CD4-positive, alpha-beta memory T cell (primary cell): ENCODE measurements at regions not wholly inside any gene's neighbourhood (a gene's known extent, or its start where the extent isn't known, plus 50 kb on each side); places are given as distances from the start of the nearest gene placed in this dataset.
"Not testable (repeated sequence)": the region's sequence is repeated elsewhere in the genome, so short reads cannot be mapped to it uniquely, and the experiment has no call there.

Source experiments
- CTCF ChIA-PET: fragments of 350-600 bp; sonication (Branson Sonifier 250); formaldehyde crosslinking; loops from one replicate; lab custom pipeline; 2021; ENCODE audit warnings: inconsistent platforms; ENCODE audit not compliant: partially characterized antibody; lab: Charles Lee
- POLR2A ChIA-PET: fragments of 350-600 bp; sonication (Branson Sonifier 250); formaldehyde crosslinking; loops from one replicate; lab custom pipeline; 2021; ENCODE audit not compliant: partially characterized antibody; lab: Charles Lee
- DNase-seq, 5 donors: peaks; one replicate each; pipeline versions ENCODE4 v3.0.0 to v3.0.0-alpha.2; 2020 to 2022; ENCODE audit warnings: mixed read lengths in 1 of 5
- H3K27ac ChIP-seq: one replicate; pipeline ENCODE4 v1.7.0; 2013; ENCODE audit warnings: low read depth, low read length
- H3K27me3 ChIP-seq: 2 replicates; pipeline ENCODE4 v1.7.0; 2013; ENCODE audit warnings: mild to moderate bottlenecking, low read length, moderate library complexity; ENCODE audit not compliant: insufficient read depth
- H3K36me3 ChIP-seq: 2 replicates; pipeline ENCODE4 v1.7.0; 2013; ENCODE audit warnings: mild to moderate bottlenecking, low read length, moderate library complexity; ENCODE audit not compliant: insufficient read depth
- H3K4me1 ChIP-seq: 2 replicates; pipeline ENCODE4 v1.7.0; 2013; ENCODE audit warnings: mild to moderate bottlenecking, low read length, moderate library complexity; ENCODE audit not compliant: insufficient read depth
- H3K4me3 ChIP-seq, 2 donors: one replicate each; pipeline ENCODE4 v1.7.0; 2013; ENCODE audit warnings: low read length in 2 of 2, mild to moderate bottlenecking in 1 of 2
- H3K9me3 ChIP-seq, 2 donors: one replicate each; pipeline ENCODE4 v1.7.0; 2013; ENCODE audit warnings: low read length in 2 of 2, control low read depth in 1 of 2; ENCODE audit not compliant: control insufficient read depth in 1 of 2
- H3K27ac Mint-ChIP-seq, 7 donors: one replicate each; pipeline ENCODE4 v1.8.0; 2020 to 2021; ENCODE audit warnings: mixed read lengths in 7 of 7, mild to moderate bottlenecking in 6 of 7, inconsistent platforms in 3 of 7, moderate library complexity in 3 of 7
- H3K27me3 Mint-ChIP-seq, 2 donors: one replicate each; pipeline ENCODE4 v1.8.0; 2020 to 2021; ENCODE audit warnings: mixed read lengths in 2 of 2
- H3K36me3 Mint-ChIP-seq, 2 donors: one replicate each; pipeline ENCODE4 v1.8.0; 2020 to 2021; ENCODE audit warnings: mixed read lengths in 2 of 2, inconsistent platforms in 1 of 2, mild to moderate bottlenecking in 1 of 2
- H3K4me1 Mint-ChIP-seq, 4 donors: one replicate each; pipeline ENCODE4 v1.8.0; 2020 to 2021; ENCODE audit warnings: mixed read lengths in 4 of 4, mild to moderate bottlenecking in 1 of 4
- H3K4me3 Mint-ChIP-seq, 8 donors: one replicate each; pipeline ENCODE4 v1.8.0; 2020 to 2021; ENCODE audit warnings: mixed read lengths in 8 of 8, mild to moderate bottlenecking in 7 of 8, moderate library complexity in 6 of 8, inconsistent platforms in 3 of 8
- H3K9me3 Mint-ChIP-seq, 8 donors: one replicate each; pipeline ENCODE4 v1.8.0; 2020 to 2021; ENCODE audit warnings: mixed read lengths in 8 of 8, mild to moderate bottlenecking in 5 of 8, inconsistent platforms in 3 of 8, moderate library complexity in 1 of 8
- intact Hi-C: fragments of 100-400 bp; cut with micrococcal nuclease; formaldehyde crosslinking; loops from one replicate; pipeline ENCODE4 v1.15.1; 2023

DNA sequence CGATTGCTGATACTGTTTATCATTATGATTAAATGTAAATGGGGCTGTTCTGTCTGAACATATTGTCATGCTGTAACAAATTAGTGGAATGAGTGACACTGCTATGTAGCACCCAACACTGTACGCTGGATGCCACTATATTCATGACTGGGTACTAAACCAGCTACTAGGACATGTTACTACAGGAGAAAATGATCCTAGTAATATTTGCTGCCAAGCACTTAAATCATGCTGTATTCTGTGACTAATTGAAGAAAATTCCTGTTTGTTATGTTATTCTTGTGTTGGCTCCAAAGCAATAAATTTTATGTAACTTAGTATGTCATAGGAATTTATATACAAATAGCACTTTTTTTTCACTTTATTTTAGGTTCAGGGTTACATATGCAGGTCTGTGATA is 804.2 kb downstream of the CENPC start:
- Histone ChIP-seq H3K4me1 (no peaks in the 10 kb centered on the region), H3K27me3 (no peaks in the 10 kb centered on the region), H3K4me3 (no peak overlapping the region), H3K9me3 (no peaks in the 10 kb centered on the region), H3K36me3 (no peaks in the 10 kb centered on the region), H3K27ac (no peak overlapping the region)
- Mint-ChIP-seq H3K9me3 (peaks cover 0 to 10% (median 2%) of the 10 kb centered on the region in 8 donors), H3K27ac (no peak overlapping the region), H3K27me3 (no peaks in the 10 kb centered on the region), H3K4me3 (no peak overlapping the region), H3K36me3 (no peaks in the 10 kb centered on the region), H3K4me1 (no peaks in the 10 kb centered on the region)
- DNase-seq = no peak
- intact Hi-C loops = no loop called here
- ChIA-PET CTCF (no interaction called here), POLR2A (no interaction called here)

DNA sequence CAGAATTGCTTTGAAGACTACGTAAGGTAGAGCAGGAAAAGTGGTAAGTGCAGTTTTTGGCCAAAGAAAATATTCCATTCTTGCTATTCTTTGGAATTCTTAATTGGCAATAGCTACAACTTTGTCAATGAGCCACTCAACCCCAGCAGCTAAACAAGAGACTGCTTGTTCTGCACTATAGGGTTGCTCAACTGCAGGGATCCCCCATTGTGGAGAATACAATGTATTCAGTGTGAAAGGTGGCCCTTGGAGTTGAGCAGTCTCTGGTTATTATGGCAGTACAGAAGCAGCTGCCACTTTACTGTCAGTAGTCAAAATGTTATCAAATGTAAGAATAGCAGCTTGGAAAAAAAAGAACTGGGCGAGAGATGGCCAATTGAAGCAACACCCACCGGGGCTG is 808.7 kb downstream of the CENPC start:
- no peak overlapping the region for H3K4me3 ChIP-seq
- H3K4me1 ChIP-seq = no peaks in the 10 kb centered on the region
- no peaks in the 10 kb centered on the region for H3K36me3 ChIP-seq
- intact Hi-C loops = no loop called here
- H3K36me3 Mint-ChIP-seq = no peaks in the 10 kb centered on the region
- no peaks in the 10 kb centered on the region for H3K9me3 ChIP-seq
- H3K4me1 Mint-ChIP-seq = no peaks in the 10 kb centered on the region
- H3K27me3 ChIP-seq = no peaks in the 10 kb centered on the region
- H3K27me3 Mint-ChIP-seq = no peaks in the 10 kb centered on the region
- CTCF ChIA-PET = no interaction called here
- peaks cover 0 to 11% (median 2%) of the 10 kb centered on the region in 8 donors for H3K9me3 Mint-ChIP-seq
- H3K4me3 Mint-ChIP-seq = no peak overlapping the region
- H3K27ac ChIP-seq = no peak overlapping the region
- no peak overlapping the region for H3K27ac Mint-ChIP-seq
- POLR2A ChIA-PET = no interaction called here
- no peak for DNase-seq

DNA sequence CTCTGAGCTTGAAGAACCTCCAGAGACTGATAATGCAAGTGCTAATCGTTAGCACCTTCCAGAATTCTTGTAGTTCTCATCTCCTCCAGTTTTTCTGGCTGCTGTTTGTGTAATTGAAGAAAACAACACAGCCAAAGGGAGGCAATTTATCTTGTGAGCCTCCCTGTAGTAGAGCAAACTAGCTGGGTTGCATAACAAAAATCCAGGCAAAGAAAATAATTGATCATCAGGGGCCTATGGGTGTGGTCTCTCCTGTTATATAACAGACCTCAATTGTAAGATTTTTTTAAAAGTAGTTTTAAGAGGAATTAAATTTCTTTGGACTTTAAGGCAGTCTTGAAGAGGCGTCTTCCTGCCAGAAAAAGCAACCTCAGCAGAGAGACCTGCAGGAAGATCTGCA is 817.0 kb downstream of the CENPC start:
- Histone ChIP-seq H3K9me3 (no peaks in the 10 kb centered on the region), H3K4me3 (no peak overlapping the region), H3K36me3 (no peaks in the 10 kb centered on the region), H3K4me1 (no peaks in the 10 kb centered on the region), H3K27ac (no peak overlapping the region), H3K27me3 (no peaks in the 10 kb centered on the region)
- H3K9me3 Mint-ChIP-seq = peaks cover 0 to 9% (median 3%) of the 10 kb centered on the region in 8 donors
- no peak for DNase-seq
- intact Hi-C loops = no loop called here
- ChIA-PET POLR2A (no interaction called here), CTCF (no interaction called here)
- H3K27me3 Mint-ChIP-seq = no peaks in the 10 kb centered on the region
- H3K4me3 Mint-ChIP-seq = no peak overlapping the region
- H3K27ac Mint-ChIP-seq = no peak overlapping the region
- no peaks in the 10 kb centered on the region for H3K4me1 Mint-ChIP-seq
- H3K36me3 Mint-ChIP-seq = no peaks in the 10 kb centered on the region

DNA sequence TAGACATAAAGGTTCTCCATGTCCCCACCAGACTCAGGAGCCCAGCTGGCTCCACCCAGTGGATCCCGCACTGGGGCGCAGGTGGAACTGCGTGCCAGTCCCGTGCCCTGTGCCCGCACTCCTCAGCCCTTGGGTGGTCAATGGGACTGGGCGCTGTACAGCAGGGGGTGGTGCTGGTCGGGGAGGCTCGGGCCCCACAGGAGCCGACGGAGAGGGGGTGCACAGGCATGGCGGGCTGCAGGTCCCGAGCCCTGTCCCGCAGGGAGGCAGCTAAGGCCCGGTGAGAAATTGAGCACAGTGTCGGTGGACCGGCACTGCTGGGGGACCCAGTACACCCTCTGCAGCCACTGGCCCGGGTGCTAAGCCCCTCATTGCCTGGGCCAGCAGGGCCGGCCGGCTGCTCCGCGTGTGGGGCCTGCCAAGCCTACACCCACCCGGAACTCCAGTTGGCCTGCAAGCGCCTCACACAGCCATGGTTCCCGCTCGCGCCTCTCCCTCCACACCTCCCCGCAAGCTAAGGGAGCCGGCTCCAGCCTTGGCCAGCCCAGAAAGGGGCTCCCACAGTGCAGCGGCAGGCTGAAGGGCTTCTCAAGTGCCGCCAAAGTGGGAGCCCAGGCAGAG is 832.9 kb downstream of the CENPC start:
- DNase-seq, H3K4me3 ChIP-seq, H3K36me3 Mint-ChIP-seq, H3K36me3 ChIP-seq, H3K27me3 Mint-ChIP-seq, CTCF ChIA-PET, POLR2A ChIA-PET, H3K9me3 ChIP-seq, H3K27me3 ChIP-seq, intact Hi-C loops, H3K4me1 Mint-ChIP-seq, H3K4me3 Mint-ChIP-seq, H3K27ac Mint-ChIP-seq, H3K4me1 ChIP-seq, H3K27ac ChIP-seq: not testable (repeated sequence)
- H3K9me3 Mint-ChIP-seq = peaks cover 5 to 17% (median 10%) of the 10 kb centered on the region in 8 donors

GRCh38 chr4:66704243-66704642 is 841.1 kb downstream of the CENPC start:
- Mint-ChIP-seq H3K27me3 (no peaks in the 10 kb centered on the region), H3K4me3 (no peak overlapping the region), H3K27ac (no peak overlapping the region), H3K36me3 (no peaks in the 10 kb centered on the region), H3K4me1 (no peaks in the 10 kb centered on the region), H3K9me3 (peaks cover 0 to 5% (median 4%) of the 10 kb centered on the region in 8 donors)
- Histone ChIP-seq H3K27me3 (no peaks in the 10 kb centered on the region), H3K36me3 (no peaks in the 10 kb centered on the region), H3K4me1 (no peaks in the 10 kb centered on the region), H3K4me3 (no peak overlapping the region), H3K27ac (no peak overlapping the region), H3K9me3 (no peaks in the 10 kb centered on the region)
- intact Hi-C loops = no loop called here
- CTCF ChIA-PET = no interaction called here
- POLR2A ChIA-PET = no interaction called here
- no peak for DNase-seq

GRCh38 chr4:66694739-66695138 is 850.6 kb downstream of the CENPC start:
- H3K4me3 ChIP-seq = no peak overlapping the region
- DNase-seq = no peak
- POLR2A ChIA-PET = no interaction called here
- Mint-ChIP-seq H3K9me3 (peaks cover 0 to 11% (median 4%) of the 10 kb centered on the region in 8 donors), H3K27ac (no peak overlapping the region), H3K27me3 (no peaks in the 10 kb centered on the region), H3K4me3 (no peak overlapping the region), H3K36me3 (no peaks in the 10 kb centered on the region), H3K4me1 (no peaks in the 10 kb centered on the region)
- H3K4me1 ChIP-seq = no peaks in the 10 kb centered on the region
- no peaks in the 10 kb centered on the region for H3K9me3 ChIP-seq
- no peaks in the 10 kb centered on the region for H3K27me3 ChIP-seq
- intact Hi-C loops = no loop called here
- H3K27ac ChIP-seq = no peak overlapping the region
- H3K36me3 ChIP-seq = no peaks in the 10 kb centered on the region
- CTCF ChIA-PET = no interaction called here

GRCh38 chr4:66693694-66694093 is 851.6 kb downstream of the CENPC start:
- Mint-ChIP-seq H3K4me3 (no peak overlapping the region), H3K4me1 (no peaks in the 10 kb centered on the region), H3K9me3 (peaks cover 0 to 11% (median 4%) of the 10 kb centered on the region in 8 donors), H3K27ac (no peak overlapping the region), H3K36me3 (no peaks in the 10 kb centered on the region), H3K27me3 (no peaks in the 10 kb centered on the region)
- no peak overlapping the region for H3K27ac ChIP-seq
- H3K27me3 ChIP-seq = no peaks in the 10 kb centered on the region
- intact Hi-C loops = no loop called here
- POLR2A ChIA-PET = no interaction called here
- no peaks in the 10 kb centered on the region for H3K9me3 ChIP-seq
- no peaks in the 10 kb centered on the region for H3K4me1 ChIP-seq
- no peaks in the 10 kb centered on the region for H3K36me3 ChIP-seq
- H3K4me3 ChIP-seq = no peak overlapping the region
- no peak for DNase-seq
- CTCF ChIA-PET = no interaction called here

- H3K36me3 Mint-ChIP-seq = no peaks in the 10 kb centered on the region
- no peak overlapping the region for H3K4me3 Mint-ChIP-seq
- H3K27ac ChIP-seq = no peak overlapping the region
Observed at GRCh38 chr4:66691101-66691500, 854.2 kb downstream of the CENPC start.

More at GRCh38 chr4:66691101-66691500, 854.2 kb downstream of the CENPC start:
- CTCF ChIA-PET = no interaction called here
- Histone ChIP-seq H3K27me3 (no peaks in the 10 kb centered on the region), H3K4me1 (no peaks in the 10 kb centered on the region), H3K36me3 (no peaks in the 10 kb centered on the region), H3K4me3 (no peak overlapping the region), H3K9me3 (no peaks in the 10 kb centered on the region)
- Mint-ChIP-seq H3K9me3 (peaks cover 0 to 9% (median 4%) of the 10 kb centered on the region in 8 donors), H3K4me1 (no peaks in the 10 kb centered on the region), H3K27ac (no peak overlapping the region), H3K27me3 (no peaks in the 10 kb centered on the region)
- intact Hi-C loops = no loop called here
- POLR2A ChIA-PET = no interaction called here
- no peak for DNase-seq
